Right lobe of liver (tissue), 6 donors: ENCODE measurements at regions not wholly inside any gene's neighbourhood (a gene's known extent, or its start where the extent isn't known, plus 50 kb on each side); places are given as distances from the start of the nearest gene placed in this dataset.
A peak's percentile ranks its signal among the peaks of the same experiment; 100 is the strongest.

Source experiments
- ATAC-seq, 4 donors: fragments of 200-7000 bp; cut with Tn5 transposase; one replicate each; pipeline ENCODE4 v1.9.1; 2020; ENCODE audit warnings: mild to moderate bottlenecking in 4 of 4, moderate library complexity in 4 of 4
- DNase-seq, 3 donors: peaks; one replicate each; pipeline ENCODE4 v3.0.0-alpha.2; 2020
- H3K27ac ChIP-seq, 3 donors: fragments of 200-600 bp; one replicate each; pipeline ENCODE4 v1.8.0; 2022
- H3K27me3 ChIP-seq, 2 donors: fragments of 200-600 bp; one replicate each; pipeline ENCODE4 v1.8.0; 2022
- H3K36me3 ChIP-seq, 4 donors: fragments of 200-600 bp; sonication (generic) in 1 of 4; one replicate each; pipeline versions ENCODE4 v1.5.1 to v1.8.0; 2017 to 2022; ENCODE audit warnings: control low read depth in 1 of 4
- H3K4me1 ChIP-seq, 4 donors: fragments of 200-600 bp; sonication (generic) in 1 of 4; one replicate each; pipeline versions ENCODE4 v1.5.1 to v1.8.0; 2017 to 2022; ENCODE audit warnings: control low read depth in 1 of 4
- H3K4me3 ChIP-seq, 3 donors: fragments of 200-600 bp; one replicate each; pipeline ENCODE4 v1.8.0; 2022
- H3K9me3 ChIP-seq, 4 donors: fragments of 200-600 bp; sonication (generic) in 1 of 4; one replicate each; pipeline versions ENCODE4 v1.5.1 to v1.8.0; 2017 to 2022; ENCODE audit warnings: control low read depth in 1 of 4
- POLR2A ChIP-seq: fragments of 450-650 bp; IDR thresholded peaks from one replicate; pipeline ENCODE4 v1.6.1; 2017; ENCODE audit warnings: antibody characterized with exemption, mild to moderate bottlenecking
- WGBS: methylation state at CpG from one replicate; pipeline ENCODE4 v1.1.6; 2018; ENCODE audit warnings: low coverage, low lambda C conversion rate; ENCODE audit not compliant: insufficient coverage; ENCODE audit errors: missing lambda C conversion rate; 5-methylcytosine and 5-hydroxymethylcytosine counted together
- intact Hi-C, 2 donors: fragments of 100-400 bp; cut with DNase I; formaldehyde crosslinking; loops; one replicate each; pipeline versions ENCODE4 v1.11.2 to v1.14.1; 2022
- TF ChIP-seq, protein P1 (sequence below), 4 donors: fragments of 200-600 bp in 3 of 4; fragments of 450-650 bp in 1 of 4; IDR thresholded peaks; one replicate each; pipeline versions ENCODE4 v1.5.1 to v1.8.0; 2016 to 2022; ENCODE audit warnings: antibody characterized with exemption in 4 of 4, mild to moderate bottlenecking in 2 of 4
- donor health status: DM: no; HTN: yes; CAD: no.
- donor health status: DM: no; HTN: no; CAD: no.
- donor health status: DM: no; HTN: no; CAD: no.
- donor health status: DM: no; HTN: yes; CAD: no.
- donor health status: DM: no; HTN: yes; CAD: no.

DNA sequence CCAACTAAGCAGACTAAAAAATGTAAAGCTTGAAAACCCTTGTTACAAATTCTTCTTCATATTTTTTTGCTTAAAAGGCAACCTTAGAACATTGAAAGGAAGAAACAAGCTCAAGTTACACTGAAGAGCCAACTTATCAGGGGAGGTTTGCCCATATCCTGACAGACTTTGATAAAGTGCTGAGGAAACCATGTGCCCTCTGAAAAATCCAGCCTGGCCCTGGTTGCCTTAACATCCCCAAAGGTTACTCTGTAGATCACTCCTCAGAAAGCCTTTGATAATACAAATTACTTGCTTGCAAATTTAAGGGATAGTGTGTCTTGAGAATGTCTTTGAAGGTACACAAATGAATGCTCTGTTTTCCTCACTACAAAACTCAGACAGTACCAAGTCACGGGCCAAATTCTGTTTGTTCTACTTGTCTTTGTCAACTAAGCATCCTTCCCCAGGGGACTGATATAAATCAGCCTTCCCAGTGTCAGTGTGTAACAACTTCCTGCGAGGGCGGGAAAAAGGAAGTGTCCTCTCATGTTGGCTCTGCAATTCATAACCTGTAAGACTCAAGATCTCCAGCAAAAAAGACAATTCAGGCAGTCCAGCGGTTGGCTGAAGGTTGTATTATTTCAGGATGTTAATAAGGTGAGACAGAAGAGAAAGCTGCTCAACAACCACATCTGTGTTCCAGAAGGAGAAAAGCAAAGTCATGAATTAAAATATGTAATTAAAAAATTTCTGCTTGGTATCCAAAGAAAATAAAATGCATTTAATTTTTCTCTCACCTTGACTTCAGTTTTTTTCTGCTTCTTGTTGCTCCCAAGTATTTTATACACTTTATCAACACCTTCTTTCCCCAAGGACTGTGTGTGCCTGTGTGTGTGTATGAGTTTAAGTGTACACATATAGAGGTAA lies 199.9 kb downstream of the PIK3R1 start:
- Histone ChIP-seq H3K4me1 (peaks cover 0 to 4% (median 0%) of the 10 kb centered on the region in 4 donors), H3K27ac (no peak overlapping the region), H3K9me3 (no peaks in the 10 kb centered on the region), H3K27me3 (no peaks in the 10 kb centered on the region), H3K36me3 (no peaks in the 10 kb centered on the region), H3K4me3 (no peak overlapping the region)
- TF ChIP-seq, protein P1, sequence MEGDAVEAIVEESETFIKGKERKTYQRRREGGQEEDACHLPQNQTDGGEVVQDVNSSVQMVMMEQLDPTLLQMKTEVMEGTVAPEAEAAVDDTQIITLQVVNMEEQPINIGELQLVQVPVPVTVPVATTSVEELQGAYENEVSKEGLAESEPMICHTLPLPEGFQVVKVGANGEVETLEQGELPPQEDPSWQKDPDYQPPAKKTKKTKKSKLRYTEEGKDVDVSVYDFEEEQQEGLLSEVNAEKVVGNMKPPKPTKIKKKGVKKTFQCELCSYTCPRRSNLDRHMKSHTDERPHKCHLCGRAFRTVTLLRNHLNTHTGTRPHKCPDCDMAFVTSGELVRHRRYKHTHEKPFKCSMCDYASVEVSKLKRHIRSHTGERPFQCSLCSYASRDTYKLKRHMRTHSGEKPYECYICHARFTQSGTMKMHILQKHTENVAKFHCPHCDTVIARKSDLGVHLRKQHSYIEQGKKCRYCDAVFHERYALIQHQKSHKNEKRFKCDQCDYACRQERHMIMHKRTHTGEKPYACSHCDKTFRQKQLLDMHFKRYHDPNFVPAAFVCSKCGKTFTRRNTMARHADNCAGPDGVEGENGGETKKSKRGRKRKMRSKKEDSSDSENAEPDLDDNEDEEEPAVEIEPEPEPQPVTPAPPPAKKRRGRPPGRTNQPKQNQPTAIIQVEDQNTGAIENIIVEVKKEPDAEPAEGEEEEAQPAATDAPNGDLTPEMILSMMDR (IDR thresholded peaks at IDR 0.05): no peak
- TF ChIP-seq POLR2A: no peak
- DNase-seq: no peak
- ATAC-seq: peak; percentile 44 to 54 (median 50)
- 60% methylated on average over 4 of the region's 4 CpGs for WGBS
- intact Hi-C loops: no loop called here

DNA sequence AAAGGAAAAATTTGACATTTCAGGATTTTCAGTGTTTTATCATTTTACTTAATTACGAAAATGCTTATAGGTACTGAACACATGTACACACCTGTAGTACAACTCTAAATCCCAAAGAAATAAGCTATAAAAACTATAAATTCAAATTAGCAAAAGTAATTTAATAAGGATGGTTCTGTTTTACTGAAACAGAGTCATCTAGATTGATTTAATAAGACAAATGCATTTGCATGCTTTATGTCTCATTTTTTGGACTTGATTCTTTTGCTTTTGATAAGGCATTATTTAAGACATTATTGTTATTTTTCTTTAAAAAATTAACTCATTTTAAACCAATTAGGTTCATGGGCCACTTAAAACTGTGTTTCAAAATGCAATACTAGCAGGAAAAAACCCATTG lies 201.2 kb downstream of the PIK3R1 start:
- WGBS: 100% methylated on average over 1 of the region's 1 CpG
- no peak overlapping the region for H3K27ac ChIP-seq
- ATAC-seq: no peak
- DNase-seq: no peak
- H3K4me1 ChIP-seq: peaks cover 0 to 4% (median 0%) of the 10 kb centered on the region in 4 donors
- TF ChIP-seq, protein P1 (IDR thresholded peaks at IDR 0.05): no peak
- TF ChIP-seq POLR2A: no peak
- no peaks in the 10 kb centered on the region for H3K36me3 ChIP-seq
- intact Hi-C loops: no loop called here
- H3K4me3 ChIP-seq: no peak overlapping the region
- H3K9me3 ChIP-seq: no peaks in the 10 kb centered on the region
- H3K27me3 ChIP-seq: no peaks in the 10 kb centered on the region

DNA sequence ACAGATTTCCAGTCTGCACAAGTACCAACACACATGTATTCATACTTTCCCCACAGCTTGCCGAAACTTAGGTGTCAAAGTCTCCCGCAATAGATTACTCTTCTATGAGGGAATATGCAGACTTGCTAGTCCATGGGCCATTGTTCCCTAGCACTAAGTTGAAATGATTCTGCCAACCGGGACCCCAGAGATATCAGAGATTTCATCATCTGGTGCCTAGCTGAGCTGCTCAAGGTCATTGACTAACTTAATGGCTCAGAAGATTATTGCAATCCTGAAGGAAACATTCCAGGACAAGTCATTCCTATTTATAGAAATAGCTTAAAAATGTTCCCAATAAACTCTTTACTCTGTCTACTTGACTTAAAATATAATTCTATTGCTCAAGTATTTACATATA lies 202.6 kb downstream of the PIK3R1 start:
- DNase-seq (no peak), ATAC-seq (no peak)
- WGBS: 73% methylated on average over 3 of the region's 3 CpGs
- no peak overlapping the region for H3K4me3 ChIP-seq
- no peaks in the 10 kb centered on the region for H3K36me3 ChIP-seq
- no peak overlapping the region for H3K27ac ChIP-seq
- H3K27me3 ChIP-seq: no peaks in the 10 kb centered on the region
- intact Hi-C loops: no loop called here
- TF ChIP-seq POLR2A: no peak
- TF ChIP-seq, protein P1 (IDR thresholded peaks at IDR 0.05): no peak
- H3K9me3 ChIP-seq: no peaks in the 10 kb centered on the region
- peaks cover 0 to 4% (median 0%) of the 10 kb centered on the region in 4 donors for H3K4me1 ChIP-seq

- Histone ChIP-seq H3K36me3 (no peaks in the 10 kb centered on the region), H3K27ac (no peak overlapping the region), H3K4me1 (peaks cover 0 to 4% (median 0%) of the 10 kb centered on the region in 4 donors), H3K4me3 (no peak overlapping the region), H3K9me3 (no peaks in the 10 kb centered on the region), H3K27me3 (no peaks in the 10 kb centered on the region)
- intact Hi-C loops: no loop called here
- DNase-seq (no peak), ATAC-seq (no peak)
- WGBS: 86% methylated on average over 3 of the region's 3 CpGs
- TF ChIP-seq, protein P1 (IDR thresholded peaks at IDR 0.05): no peak
- no peak for TF ChIP-seq POLR2A
These were observed 203.1 kb downstream of the PIK3R1 start for GRCh38 chr5:68418680-68419079.
